ENCODE measurements at regions not wholly inside any gene's neighbourhood (a gene's known extent, or its start where the extent isn't known, plus 50 kb on each side); places are given as distances from the start of the nearest gene placed in this dataset.

GRCh38 chr3:76841747-76842146 is 198.2 kb upstream of the ROBO2 start:
- no peak for DNase-seq

DNA sequence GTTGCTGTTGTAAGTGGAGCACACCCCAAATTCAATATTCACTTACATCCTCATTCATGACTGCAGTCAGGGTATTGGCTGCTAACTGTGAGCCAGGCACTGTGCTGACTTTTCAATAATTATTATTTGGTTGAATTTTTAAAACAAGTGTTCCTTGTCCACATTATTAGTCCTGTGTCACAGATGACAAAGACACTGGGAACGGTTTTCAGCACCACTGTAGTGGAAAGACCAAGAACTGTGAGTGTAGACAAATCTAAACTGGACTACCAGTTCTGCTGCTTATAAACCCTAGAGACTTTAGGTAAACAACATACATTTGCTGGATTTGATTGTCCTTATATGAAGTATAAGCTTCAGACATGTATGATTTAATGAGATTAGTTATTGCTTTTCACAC is 197.7 kb upstream of the ROBO2 start:
- DNase-seq = no peak

GRCh38 chr3:76855451-76855850 is 184.4 kb upstream of the ROBO2 start:
- DNase-seq = no peak

DNA sequence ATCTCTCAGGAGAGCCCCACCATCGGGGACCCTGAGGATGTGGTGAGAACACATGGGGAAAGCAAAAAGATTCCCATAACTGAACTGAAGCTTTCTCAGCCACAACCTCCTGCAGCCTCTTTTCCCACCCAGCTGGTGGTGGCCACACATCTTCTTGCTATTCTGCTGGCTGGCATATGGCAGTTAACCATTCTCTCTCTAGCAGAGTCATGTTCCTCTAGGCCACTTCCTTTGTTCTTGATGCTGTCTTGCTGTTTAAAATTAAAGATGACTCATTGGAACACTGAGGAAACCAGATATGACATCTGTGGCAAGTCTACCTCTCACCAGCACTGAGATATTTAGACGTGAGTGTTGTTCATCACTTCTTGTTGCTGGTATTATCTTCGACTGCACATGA is 180.3 kb upstream of the ROBO2 start:
- DNase-seq = peak; percentile 15

DNA sequence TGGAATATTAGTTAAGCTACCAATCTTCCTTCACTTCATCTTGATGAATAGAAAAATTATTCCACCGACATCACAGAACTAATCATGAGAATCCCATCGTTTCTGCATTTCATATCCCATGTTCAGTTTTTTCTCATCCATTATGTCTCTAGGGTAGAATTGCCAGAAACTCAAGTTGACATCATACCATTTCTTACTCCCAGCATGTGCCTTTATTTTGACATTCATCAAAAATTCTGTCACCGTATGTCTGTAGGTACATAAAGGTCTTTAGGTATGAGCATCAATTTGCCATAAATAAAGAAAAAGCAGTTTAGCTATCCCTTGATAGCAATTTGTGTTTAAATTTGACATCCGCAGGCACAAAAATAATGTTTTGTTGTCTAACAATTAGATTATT is 175.5 kb upstream of the ROBO2 start:
- DNase-seq = no peak

GRCh38 chr3:76866729-76867408 is 173.0 kb upstream of the ROBO2 start:
- DNase-seq = no peak

DNA sequence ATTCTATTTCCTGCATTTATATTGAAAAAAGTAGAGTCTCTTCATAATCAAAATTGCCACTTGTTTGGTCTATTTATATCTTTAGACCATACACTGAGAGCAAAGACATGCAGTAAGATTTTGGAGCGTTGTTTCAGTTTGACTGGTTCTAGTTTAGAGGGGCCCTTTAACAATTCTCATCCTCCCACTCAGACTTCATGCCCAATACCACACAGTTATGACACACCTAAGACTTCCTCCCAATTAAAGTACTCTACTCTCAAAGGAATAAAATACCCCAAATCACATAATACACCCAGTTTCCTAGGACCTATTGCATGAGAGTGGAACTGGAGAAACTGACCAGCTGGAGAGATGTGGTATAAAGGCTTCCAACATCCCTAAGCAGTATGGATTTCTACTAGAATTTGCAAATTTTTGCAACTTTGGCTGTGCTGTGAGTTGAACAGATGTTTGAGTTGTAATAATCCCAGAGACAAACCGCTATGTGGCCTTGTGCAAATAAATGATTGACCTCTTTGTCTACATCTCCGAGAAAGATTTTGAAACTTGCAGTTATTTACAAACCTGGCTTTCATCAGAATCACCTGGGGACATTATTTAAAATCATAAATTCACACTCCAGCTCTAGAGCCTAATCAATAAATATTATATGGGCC is 170.0 kb upstream of the ROBO2 start:
- DNase-seq = no peak

- no peak for DNase-seq
Measured at GRCh38 chr3:76871655-76872054, 168.2 kb upstream of the ROBO2 start.

DNA sequence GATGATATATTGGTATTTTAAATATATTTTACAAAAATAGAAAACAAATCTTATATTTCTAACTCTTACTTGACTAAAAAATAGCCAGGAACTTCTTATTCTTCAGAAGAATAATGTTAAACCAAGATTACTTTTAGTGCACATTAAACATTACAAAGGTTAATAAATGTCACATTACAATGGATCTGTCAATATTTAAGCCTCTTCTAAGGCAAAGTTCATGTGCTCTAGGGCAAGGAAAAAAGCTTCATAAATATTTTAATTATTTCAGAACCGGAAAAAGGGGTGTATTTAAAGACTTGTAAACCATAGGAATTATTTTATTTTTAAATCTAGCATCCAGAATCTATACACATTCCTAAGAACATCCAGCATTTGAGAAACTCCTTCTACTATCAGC is 166.9 kb upstream of the ROBO2 start:
- DNase-seq = no peak

DNA sequence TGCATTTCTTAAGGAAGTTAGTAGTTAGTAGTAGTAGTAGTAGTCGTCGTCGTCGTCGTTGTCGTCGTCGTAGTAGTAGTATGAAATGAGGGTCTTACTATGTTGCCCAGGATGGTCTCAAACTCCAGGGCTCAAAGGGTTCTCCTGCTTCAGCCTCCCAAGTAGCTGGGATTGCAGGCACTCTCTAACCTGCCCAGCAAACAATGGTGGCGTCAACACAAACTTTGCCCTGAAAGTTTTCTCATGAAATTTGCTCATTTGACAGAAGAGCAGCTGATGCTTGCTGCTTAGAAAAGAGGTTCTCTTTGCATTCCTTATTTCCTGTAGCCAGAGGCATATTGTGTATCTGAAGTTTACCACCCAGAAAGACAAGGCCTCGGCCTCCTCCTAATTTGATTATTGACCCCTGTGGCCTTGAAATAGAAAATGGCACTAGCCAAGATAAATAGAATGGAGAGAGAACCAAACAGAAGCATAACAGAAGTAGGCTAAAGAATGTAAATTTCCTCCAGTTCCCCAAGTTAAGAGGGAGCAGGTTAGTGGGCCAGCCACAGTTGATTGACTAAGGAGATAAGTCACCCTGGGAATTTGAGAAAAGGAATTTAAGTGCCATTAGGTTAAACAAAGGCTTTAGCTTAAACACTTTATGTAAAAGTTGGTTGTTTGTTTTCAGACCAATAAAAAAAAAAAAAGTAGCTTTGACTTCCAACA is 166.2 kb upstream of the ROBO2 start:
- DNase-seq = no peak

- DNase-seq = no peak
Measured at GRCh38 chr3:76879959-76880358, 159.9 kb upstream of the ROBO2 start.

GRCh38 chr3:76886761-76887500 is 153.0 kb upstream of the ROBO2 start:
- no peak for DNase-seq

- no peak for DNase-seq
Measured at GRCh38 chr3:76888856-76889255, 151.0 kb upstream of the ROBO2 start.

GRCh38 chr3:76889911-76890310 is 150.0 kb upstream of the ROBO2 start:
- no peak for DNase-seq

GRCh38 chr3:76897076-76897475 is 142.8 kb upstream of the ROBO2 start:
- no peak for DNase-seq

- no peak for DNase-seq
Measured at GRCh38 chr3:76900596-76900995, 139.3 kb upstream of the ROBO2 start.

- no peak for DNase-seq
Measured at GRCh38 chr3:76908156-76908555, 131.7 kb upstream of the ROBO2 start.

- DNase-seq = no peak
Measured at GRCh38 chr3:76912841-76913383, 127.0 kb upstream of the ROBO2 start.

DNA sequence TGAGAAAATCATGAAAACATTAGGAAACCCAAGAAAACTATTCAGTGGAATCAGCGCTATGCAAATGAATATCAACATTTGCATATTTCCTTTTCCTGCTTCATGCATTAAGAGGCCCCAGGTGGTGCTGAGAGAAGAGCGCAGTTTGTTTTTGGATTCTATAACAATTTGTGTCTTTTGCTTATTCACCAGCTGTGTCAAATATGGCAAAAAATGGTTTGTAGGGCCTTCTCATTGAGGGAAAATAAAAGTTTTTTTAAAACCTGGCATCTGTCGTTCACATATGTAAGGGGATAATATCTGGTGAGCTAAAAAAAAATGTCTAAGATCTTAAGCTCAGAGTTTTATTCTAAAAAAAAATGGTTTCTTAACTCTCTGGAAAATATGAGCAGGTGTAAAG is 122.5 kb upstream of the ROBO2 start:
- DNase-seq = no peak

DNA sequence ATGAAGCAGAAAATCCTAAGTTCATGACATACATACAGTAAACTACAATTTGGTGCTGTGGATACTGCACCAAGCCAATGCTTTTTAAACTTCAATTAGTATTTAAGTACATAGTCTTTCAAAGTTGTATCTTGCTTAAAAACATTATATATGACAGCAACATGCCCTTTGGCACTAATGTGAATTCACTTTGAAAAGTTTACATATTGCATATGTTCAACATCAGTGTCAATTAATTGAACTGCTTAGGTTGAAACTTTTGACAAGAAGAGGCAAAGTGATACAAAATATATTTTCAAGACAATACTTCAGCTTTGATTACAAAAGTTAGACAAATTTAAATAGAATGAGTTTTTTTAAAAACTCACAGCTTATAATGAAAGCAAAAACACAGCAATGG is 119.4 kb upstream of the ROBO2 start:
- no peak for DNase-seq

GRCh38 chr3:76923485-76923884 is 116.4 kb upstream of the ROBO2 start:
- no peak for DNase-seq

DNA sequence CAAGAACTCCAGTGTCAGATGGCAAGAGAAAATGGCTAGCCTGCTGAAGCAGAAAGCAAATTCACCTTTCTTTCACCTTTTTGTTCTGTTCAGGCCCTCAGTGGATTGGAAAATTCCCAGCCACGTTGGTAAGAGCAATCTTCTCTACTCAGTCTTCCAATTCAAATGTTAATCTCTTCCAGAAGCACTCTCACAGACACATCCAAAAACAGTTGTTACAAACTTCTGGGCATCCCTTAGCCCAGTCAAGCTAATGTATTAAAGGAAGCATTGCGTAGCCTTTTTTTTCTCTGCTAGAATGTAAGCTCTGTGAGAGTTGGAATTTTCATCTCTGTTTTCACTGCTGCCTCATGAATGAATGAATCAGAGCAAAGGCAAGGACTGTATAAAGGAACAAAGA is 109.2 kb upstream of the ROBO2 start:
- DNase-seq = no peak

DNA sequence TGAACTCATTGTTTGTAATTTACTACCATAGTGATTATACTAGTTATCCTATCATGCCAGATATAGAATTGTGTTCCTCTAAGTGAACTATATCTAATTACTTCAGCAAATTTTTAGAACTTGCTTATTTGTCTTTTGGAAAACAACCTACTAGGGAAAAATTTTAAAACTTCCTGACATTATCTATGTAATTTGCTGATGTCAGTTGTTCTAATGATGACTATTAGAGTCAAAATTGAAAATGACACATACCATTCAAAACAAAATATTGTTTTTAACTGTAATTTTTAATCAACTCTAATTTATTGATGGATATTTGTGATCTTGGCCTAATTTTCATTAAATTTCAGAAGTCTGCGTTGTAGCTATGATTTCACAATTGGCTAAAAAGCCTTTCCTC is 106.7 kb upstream of the ROBO2 start:
- DNase-seq = no peak
